ENCODE measurements at regions not wholly inside any gene's neighbourhood (a gene's known extent, or its start where the extent isn't known, plus 50 kb on each side); places are given as distances from the start of the nearest gene placed in this dataset.

- no peak for DNase-seq (ENCODE audit: low spot score)
Measured at GRCh38 chr6:91521999-91522398, 935.1 kb upstream of the MAP3K7 start.

- DNase-seq (ENCODE audit: low spot score) = no peak
Measured at GRCh38 chr6:91509711-91510110, 922.8 kb upstream of the MAP3K7 start.

GRCh38 chr6:91509039-91509438 is 922.2 kb upstream of the MAP3K7 start:
- no peak for DNase-seq (ENCODE audit: low spot score)

GRCh38 chr6:91506509-91506908 is 919.6 kb upstream of the MAP3K7 start:
- DNase-seq (ENCODE audit: low spot score) = no peak

- no peak for DNase-seq (ENCODE audit: low spot score)
Measured at GRCh38 chr6:91505199-91505598, 918.3 kb upstream of the MAP3K7 start.

GRCh38 chr6:91501930-91502329 is 915.1 kb upstream of the MAP3K7 start:
- DNase-seq (ENCODE audit: low spot score) = no peak

DNA sequence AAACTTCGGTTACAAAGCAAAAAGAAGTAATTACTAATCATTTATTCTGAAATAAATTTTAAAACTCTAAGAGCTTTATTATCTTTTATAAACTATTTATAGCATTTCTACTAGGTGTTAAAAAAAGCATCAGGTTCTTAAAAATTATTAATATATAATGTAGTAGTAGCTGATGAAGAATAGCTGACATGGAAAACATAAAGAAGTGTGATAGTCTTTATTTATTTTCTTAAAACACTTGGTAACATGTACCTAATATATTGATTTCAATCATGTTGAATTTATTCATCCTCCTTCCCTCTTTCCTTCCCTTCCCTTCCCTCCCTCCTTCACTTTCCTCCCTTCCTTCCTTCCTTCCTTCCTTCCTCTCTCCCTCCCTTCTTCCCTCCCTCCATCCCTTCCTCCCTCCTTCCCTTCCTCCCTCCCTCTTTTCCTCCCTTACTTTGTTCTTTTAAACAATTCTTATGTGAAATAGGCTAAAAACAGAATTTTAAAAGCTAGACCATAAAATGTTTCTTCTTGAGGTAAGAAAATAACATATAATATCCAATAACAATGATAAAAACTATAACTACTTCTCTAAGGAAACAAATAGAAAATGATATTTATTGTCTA is 913.9 kb upstream of the MAP3K7 start:
- DNase-seq (ENCODE audit: low spot score) = no peak

GRCh38 chr6:91498576-91498975 is 911.7 kb upstream of the MAP3K7 start:
- no peak for DNase-seq (ENCODE audit: low spot score)

DNA sequence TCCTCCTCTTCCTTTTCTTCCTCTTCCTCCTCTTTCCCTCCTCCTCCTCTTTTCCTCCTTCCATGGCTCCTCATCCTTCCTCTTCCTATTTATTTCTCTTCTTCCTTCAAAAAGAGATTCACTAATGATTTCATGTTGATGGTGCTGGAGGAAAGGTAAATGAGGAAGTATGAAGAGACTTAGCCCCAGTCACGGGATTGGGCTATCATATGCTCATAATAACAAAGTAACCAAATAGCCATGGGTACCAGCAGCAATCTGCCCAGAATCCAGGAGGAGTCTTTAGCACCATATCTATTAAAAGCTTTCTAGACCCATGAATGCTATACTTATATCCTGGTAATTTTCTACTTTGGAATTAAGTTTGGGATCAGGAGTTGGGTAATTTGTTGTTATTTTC is 910.9 kb upstream of the MAP3K7 start:
- DNase-seq (ENCODE audit: low spot score) = no peak

DNA sequence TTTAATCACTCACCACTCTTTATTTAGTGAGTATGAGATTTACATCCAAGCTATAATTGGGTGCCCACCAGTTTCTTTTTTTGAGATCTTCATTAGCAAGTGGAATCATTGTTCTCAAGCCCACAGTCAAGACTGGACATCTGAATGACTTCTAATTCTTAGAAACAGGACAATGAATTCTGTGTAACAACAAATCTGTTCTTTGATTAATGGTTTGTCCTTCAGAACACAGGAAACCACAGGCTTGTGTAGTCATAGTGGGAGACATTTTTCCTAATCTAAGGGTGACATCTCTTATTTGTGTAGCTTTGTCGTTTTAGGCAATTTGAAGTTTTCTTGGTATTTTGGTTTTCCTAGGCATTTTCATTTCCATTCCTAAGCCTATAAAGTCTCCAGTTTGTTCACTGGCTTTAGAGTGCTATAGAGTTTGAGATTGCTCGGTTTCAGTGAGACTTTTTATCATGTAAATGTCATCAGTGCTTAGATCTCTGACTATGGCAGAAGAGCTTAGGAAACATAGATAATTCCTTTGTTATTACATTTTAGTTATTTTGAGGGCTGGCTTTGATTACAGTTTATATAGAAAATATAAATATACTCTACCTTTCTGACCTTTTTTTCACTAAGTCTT is 903.9 kb upstream of the MAP3K7 start:
- no peak for DNase-seq (ENCODE audit: low spot score)

GRCh38 chr6:91487696-91488392 is 901.0 kb upstream of the MAP3K7 start:
- DNase-seq (ENCODE audit: low spot score) = no peak

DNA sequence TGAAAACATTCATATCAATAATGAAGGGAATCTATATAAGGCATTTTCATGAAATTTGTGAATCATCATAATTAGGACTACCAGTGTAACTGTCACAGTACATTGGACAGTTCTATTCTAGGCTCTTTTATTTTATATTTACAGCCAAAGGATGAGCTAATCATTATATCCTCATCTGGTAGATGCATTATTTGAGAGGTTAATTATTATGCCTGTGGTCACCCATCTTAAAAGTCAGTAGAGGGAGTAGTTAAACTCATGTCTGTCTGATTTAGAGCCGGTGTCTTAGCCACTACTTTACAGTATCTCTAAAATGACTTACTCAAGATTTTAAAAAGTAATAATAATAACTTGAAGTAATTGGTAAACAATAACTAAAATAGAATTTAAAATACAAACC is 899.3 kb upstream of the MAP3K7 start:
- no peak for DNase-seq (ENCODE audit: low spot score)

- DNase-seq (ENCODE audit: low spot score) = no peak
Measured at GRCh38 chr6:91485047-91485446, 898.2 kb upstream of the MAP3K7 start.

DNA sequence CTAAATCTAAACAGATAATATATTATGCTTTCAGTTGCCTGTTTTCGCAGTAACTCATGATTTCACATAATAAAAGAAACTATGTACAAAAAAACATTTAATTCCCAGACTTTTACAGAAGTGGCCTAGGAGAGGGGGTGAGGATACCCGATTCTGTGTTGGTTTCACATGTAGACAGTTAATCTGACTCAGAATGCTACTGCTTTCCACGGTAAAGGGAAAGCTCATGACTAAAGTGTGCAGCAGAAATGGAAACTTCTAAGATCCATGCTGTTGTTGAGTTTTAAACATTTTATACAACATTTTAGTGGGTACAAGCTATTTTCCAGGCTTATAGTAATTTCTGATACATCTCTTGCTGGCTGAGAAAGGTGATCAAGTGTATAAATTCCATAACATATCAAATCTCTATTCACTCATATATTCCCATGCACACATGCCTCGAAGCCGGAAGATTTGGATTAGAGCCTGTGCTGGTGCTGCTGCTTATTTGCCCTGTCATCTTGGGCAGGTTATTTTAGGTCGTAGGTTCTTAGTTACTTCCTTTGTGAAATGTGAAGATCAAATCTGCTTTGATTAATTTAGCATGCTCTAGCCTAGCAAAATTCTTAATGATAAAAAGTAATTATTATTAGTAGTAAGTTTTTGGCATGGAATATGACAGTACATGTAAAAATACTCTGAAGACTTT is 896.7 kb upstream of the MAP3K7 start:
- no peak for DNase-seq (ENCODE audit: low spot score)

DNA sequence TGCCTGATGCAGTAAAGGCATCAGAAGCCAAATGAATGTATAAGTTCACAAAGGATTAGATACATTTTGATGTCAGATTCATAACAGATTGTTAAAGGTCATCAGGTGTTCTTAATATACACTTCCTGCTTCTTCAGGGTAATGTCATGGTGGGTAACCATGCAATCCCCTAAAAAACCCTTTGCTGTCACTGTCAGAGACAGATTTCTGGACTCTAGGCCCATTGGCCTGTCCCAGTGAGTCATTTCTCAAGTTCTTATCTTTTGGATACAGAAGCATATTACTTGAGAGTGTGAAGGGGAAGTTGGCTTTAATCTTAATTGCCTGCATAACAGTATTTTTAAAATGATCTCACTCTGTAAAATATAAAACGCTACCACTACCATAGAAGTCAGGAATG is 895.6 kb upstream of the MAP3K7 start:
- no peak for DNase-seq (ENCODE audit: low spot score)

DNA sequence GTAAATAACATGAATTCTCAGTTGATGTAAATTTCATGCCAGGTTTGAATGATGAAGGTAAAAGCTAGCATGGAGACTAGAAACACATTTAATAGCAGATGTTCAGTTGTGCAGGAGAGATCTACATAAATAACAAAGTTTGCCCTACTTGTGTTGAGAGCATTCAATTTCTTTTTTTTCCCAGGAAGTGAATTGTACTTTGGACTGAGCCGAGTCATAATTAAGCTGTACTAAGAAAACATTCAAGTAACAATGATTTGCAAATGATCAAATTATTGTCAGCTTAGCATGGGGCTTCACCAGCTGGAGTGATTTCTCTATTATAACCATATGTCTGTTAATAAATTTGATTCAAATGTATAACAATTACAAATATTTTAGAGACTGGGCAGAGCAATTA is 893.5 kb upstream of the MAP3K7 start:
- no peak for DNase-seq (ENCODE audit: low spot score)

DNA sequence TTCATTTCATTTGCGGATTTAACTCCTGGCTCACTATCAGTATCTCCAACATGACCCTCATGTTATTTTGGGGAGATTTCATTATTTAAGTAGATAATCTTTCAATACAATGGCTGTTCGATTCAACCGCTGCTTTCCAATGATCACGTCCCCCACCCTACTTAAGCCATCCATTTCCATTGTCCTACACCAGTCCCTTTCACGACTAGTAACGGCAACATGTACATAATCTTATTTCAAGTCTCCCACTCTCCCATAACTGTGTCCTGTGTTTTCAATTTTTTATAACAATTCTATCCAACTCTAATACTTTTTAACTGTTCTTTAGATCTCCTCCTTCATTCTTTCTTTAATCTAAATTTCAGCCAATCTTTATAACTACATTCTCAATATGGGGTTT is 890.8 kb upstream of the MAP3K7 start:
- DNase-seq (ENCODE audit: low spot score) = no peak

DNA sequence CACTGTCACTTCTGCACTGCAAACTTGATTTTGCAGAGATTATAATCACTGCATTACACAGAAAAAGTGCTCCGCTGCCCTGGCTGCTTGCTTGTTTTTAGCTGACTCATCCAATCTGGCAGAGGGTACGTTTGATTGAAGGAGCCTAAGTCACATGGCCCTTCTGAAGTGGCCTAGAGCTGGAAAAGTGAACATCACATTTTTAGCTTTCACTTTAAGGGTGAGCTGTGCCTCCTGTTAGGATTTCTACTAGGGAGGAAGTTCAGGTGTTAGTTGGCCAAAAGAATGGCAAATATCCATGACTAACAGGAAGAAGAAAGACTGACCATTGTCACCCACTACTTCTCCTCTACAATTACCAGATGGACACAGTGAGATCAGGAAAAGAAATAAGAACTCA is 889.1 kb upstream of the MAP3K7 start:
- peak; percentile 35 for DNase-seq (ENCODE audit: low spot score)

GRCh38 chr6:91465393-91465792 is 878.5 kb upstream of the MAP3K7 start:
- no peak for DNase-seq (ENCODE audit: low spot score)

DNA sequence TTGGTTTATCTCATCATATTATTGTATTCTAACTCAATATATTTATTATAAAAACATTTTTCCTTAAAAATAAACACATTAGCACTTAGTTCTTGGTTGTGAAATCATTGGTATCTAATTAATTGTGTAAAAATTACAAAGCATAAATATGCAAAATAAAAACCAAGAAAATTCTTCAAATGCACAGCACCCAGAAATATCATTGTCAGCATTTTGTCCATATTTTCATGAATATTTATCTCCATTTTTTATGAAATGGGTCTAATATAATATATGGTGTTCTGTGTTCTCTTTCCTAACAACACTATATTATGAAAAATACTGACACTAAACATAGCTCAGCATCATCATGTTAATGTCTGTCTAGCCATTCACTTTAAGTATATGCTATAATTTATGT is 877.8 kb upstream of the MAP3K7 start:
- DNase-seq (ENCODE audit: low spot score) = no peak

GRCh38 chr6:91464201-91464600 is 877.3 kb upstream of the MAP3K7 start:
- no peak for DNase-seq (ENCODE audit: low spot score)

GRCh38 chr6:91462241-91462640 is 875.4 kb upstream of the MAP3K7 start:
- no peak for DNase-seq (ENCODE audit: low spot score)

DNA sequence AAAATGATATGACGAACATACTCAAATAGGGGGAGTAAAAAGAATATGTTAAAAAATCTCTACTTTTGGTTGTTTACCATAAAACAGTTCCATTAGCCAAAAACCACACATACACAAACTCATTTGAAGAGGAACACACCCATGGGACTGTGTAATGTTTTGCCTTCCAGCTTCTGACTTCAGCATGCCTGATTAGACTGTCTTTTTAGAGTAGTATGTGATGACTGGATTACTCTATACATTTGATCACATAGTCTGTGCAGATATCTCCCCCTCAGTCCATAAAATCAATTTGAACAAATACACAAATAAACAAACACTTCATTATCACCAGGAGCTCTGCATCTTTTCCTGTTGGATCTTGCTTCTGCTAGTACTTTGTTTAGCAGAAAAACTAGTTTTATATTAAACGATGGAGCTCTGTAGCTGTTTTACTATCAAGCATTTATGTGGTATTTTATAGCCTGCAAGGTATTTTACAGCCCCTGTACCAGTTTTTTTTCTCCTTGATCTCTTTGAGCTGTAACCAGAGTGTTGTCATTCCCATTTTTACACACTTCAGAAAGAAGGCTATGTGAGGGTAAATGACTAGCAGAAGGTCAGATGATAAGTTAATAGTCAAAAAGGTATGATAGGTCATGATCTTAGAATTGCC is 866.5 kb upstream of the MAP3K7 start:
- DNase-seq (ENCODE audit: low spot score) = no peak
